HG03103 (cell line): ENCODE measurements at regions not wholly inside any gene's neighbourhood (a gene's known extent, or its start where the extent isn't known, plus 50 kb on each side); places are given as distances from the start of the nearest gene placed in this dataset.

Experiments
- ATAC-seq: cut with Tn5 transposase; IDR thresholded peaks from one replicate; pipeline ENCODE4 v1.9.1; 2021; ENCODE audit warnings: low read depth; ENCODE audit not compliant: unreplicated experiment

DNA sequence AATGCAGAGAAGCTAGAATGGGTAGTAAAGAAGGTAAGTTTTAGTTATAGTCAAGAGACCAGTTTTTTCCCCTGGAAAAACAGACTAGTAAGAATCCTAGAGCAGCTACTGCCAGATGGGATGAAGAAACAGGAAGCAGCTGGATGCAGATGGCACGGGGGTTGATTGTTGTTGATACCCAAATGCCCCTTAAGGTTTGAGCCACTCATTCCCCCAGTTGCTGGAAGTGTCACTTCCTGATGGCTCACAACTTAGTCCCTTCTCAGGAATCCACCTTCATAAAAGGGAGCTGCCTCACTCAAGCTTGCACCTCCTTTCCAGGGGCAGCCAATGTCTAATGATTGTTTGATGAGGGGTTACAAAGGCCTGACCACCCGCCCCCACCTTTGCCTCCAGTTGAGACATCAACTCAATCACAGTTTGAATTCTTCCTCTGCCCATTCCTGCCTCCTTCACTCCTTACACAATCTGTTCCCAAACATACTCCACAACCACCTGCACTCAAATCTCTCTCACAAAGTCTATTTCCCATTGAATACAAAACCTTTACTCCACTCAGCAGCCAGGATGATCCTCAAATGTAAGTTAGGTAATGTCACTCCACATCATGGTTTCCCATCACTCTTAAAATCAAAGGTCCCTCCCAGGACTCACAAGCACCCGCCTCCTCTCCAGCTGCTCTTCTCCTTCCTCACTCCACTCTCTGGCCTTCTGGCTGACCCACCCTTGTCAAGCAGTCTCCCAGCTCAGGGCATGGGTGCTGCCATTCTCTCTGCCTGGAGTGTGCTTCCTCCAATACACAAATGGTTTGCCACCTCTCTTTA, 450.1 kb upstream of the THBS1 start:
- ATAC-seq, result no peak

DNA sequence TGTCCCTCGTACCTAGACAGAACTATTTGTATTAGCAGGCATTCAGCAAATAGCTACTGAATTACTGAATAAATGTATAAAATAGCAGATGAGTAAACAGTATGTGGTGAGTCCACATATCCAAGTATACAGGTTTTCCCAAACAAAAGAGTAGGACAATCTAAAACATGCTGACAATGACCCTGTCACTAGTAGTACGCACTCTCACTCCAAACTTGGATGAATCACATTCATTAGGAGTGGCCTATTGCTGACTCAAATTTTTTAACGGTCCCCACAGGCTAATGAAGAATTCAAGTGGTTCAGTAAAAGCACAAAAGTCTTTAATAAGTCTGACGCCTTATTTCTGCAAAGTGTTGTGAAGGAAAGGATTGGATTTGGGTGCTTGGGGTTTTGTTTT, 449.3 kb upstream of the THBS1 start:
- ATAC-seq, result no peak

DNA sequence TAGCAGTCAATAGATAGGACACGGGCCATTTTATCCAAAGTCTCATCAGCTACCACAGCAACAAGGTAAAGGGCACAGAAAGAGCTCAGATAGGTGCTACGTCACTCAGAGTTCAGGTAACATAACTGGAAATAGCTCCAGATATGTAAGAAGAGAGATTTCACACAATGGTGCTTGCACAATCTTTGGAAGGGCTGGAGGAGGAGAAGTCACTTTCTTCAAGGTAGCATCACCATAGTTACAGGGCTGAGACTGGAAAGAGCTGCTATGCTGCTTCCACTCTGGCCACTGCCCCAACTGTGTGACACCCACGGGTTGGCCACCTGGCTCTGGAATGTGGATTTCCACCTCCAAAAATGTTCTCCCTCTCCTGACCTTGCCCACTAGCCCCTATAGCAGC, 448.8 kb upstream of the THBS1 start:
- ATAC-seq, result no peak

DNA sequence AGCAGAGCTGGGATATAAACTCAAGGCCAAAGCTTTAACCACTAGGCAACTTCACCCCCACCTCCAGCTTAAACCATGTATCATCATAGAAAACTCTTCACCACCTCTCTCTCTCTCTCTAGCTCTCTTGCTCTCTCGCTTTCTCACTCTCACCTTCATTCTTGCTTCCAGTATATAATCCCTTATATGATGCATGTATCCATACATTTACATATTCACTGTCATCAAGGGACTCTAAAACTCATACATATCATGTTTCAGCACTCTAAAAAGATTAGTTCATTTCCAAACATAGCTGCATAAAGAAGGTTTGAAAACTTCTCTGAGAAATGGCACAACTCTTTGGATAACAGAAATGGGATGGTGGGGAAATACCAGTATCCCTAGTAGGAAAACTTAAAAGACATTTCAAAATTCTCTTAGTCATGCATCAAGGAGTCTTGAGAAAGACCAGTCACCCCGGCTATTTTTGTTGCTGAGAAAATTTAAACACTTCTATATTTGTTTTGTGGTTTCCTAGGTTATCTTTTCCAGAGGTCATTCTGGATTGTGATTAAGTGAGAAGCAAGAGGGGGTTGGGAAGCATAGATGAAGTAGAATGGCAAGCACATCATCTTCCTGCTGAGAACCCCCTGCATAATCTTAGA, 447.8 kb upstream of the THBS1 start:
- no peak for ATAC-seq

DNA sequence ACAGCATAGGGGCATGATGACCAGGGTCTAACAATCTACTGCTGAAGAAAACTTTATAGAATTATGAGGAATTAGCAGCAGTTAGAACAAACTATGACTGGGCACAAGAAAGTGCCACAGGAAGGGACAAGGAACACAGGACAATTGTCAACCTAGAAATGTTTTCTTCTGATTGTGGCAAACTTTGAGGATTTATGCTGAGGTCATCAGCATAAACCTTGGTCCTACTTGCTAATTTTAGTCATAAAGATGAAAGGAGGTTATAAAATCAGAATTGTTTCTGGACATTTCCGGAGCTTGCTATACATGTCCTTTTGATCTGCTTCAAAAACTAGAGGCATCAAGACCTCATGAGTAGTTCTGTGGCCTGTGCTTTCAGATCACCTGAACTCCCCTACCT, 446.6 kb upstream of the THBS1 start:
- ATAC-seq, result no peak

DNA sequence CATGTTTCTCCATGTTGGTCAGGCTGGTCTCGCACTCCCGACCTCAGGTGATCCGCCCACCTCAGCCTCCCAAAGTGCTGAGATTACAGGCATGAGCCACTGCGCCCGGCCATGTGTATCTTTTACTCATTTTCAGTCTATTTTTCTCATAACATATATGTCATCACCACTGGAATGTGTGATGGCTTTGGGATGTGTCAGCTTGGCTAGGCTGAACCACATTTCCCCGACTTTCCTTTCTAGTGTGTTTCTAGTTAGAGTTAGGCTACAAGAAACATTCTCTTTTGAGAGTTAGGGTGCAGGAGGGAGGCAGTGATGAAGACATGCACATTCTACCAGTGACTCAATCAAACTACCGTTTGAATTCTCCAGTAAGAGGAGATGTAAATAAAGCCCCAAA, 444.9 kb upstream of the THBS1 start:
- ATAC-seq, result no peak

DNA sequence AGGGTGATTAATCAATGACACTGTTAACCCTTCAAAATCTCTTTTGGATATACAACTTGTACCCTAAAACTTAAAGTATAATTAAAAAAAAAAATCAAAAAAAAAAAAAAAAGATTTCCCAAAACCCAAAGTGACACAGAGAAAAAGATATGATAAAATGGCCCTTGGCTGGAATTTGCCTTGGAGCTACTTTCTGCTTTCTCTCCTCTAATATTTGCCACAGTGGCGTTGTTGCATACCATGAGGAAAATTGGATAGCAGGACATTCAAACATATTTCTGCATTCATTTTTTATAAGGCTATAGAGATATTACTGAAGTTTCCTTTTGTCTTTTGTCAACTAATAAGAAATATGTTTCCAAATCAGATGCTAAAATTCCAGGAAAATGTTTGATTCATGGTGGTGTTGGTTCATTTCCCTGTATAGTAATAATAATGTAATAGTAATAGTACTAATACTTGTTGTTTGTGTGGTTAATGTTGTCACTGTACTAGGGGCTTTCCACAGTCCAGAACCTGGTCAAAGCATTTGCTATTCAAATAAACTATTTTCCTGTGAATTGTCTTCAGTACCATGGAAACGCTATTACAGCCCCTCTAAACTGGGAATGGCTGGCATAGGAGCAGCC, 441.3 kb upstream of the THBS1 start:
- ATAC-seq, result no peak

DNA sequence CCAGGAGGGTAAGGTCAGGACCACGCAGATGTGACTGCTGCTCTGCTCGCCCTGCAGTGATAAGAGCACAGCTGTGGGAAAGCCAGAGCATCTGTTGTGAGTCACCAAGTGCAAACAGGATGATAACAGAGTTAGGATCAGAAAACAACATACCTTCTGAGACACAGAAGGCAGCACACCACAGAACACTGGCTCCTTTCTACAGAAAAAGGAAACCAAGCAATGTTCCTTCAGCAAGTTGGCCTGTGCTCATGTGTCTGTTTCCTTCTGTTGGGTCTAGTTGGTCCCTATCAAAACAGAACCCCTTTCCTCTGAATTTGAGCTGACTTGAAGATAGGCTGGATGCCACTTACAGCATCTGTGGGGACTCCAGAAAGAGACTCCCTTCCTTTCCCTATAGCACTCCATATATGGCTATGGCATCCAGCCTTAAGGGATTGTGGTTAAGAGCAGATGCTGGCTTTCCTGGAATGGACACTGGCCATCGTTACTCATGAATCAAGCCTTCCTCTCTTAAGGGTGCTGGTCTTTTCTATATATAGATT, 440.7 kb upstream of the THBS1 start:
- ATAC-seq, result no peak

DNA sequence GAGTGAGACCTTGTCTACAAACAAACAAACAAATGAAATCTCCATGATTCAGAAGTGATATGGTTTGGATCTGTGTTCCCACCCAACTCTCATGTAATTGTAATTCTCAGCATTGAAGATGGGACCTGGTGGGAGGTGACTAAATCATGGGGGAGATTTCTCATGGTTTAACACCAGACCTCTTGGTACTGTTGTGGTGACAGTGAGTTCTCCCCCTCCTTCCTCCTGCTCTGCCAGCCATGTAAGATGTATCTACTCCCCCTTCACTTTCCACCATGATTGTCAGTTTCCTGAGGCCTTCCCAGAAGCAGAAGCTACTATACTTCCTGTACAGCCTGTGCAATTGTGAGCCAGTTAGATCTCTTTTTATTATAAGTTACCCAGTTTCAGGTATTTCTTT, 438.4 kb upstream of the THBS1 start:
- ATAC-seq, result no peak

DNA sequence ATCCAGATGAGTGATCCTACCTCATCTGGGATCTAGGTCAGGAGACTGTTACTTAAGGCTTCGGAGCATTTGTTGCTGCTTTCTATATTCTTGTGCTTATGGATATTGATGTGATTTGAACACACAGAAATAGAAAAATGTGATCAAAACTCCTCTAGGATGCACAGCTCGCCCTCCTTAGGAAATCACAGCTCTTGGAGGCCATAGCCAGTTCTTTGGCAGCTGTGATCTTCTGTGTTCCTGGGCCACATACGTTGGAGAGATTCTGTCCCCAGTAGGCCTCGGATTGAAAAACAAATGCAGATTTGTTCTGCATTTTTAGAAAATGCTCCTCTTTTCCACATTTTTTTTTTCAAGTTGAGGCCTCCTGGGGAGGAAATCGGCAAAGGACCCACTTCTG, 437.4 kb upstream of the THBS1 start:
- no peak for ATAC-seq

DNA sequence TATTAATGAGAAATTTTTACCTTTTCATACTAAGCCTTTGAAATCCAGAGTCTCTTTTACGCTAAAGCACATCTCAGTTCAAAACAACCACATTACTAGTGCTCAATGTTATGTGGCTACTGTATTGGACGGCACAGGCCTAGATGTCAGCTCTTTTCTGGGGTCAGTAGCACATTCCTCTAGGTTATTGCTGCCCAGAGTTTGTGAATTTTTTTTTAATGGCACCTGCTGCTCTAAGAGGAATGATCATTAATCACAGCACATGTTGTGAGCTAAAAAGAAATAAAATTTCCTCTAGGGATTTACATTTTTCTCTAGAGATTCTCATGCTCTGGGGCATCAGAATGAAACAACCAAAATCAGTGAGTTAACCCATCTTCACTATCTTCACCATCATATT, 436.8 kb upstream of the THBS1 start:
- no peak for ATAC-seq

DNA sequence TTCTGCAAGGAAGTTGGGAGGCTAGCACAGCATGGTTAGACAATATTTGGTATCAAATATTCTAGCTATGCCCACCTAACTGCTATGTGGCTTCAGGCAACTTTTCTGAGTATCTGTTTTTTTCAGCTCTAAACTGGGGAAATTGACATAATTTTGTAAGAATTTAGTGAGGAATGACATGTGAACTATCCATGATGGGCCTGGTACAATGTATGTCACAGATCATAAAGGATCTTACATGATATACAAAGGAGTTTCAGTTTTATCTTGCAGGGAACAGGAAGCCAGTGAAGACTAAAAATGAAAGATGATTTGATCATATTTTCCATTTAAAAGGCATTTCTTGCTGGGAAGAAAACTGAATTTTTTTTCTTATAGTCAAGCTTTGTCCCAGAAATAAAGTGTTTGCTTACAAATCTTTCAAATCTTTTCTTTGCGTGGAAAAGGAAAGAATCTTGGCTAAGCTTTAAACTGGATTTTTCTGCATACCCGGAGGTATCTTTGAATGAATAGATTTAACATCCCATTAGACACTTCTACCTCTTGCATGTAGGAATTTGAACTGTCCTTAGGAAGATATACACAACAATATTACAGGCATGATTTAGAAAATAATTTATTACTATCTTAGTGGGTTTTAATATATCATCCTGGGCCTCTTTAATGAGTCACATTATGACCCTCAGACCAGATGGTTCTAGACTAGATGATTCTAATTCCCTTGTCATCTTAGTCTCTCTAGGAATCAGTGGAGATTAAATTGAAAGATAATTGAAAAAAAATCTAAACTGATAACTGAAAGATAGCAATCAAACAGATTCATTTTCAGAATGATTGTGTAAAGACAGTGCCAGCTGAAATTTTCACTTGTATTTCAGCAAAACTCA, 436.0 kb upstream of the THBS1 start:
- no peak for ATAC-seq

DNA sequence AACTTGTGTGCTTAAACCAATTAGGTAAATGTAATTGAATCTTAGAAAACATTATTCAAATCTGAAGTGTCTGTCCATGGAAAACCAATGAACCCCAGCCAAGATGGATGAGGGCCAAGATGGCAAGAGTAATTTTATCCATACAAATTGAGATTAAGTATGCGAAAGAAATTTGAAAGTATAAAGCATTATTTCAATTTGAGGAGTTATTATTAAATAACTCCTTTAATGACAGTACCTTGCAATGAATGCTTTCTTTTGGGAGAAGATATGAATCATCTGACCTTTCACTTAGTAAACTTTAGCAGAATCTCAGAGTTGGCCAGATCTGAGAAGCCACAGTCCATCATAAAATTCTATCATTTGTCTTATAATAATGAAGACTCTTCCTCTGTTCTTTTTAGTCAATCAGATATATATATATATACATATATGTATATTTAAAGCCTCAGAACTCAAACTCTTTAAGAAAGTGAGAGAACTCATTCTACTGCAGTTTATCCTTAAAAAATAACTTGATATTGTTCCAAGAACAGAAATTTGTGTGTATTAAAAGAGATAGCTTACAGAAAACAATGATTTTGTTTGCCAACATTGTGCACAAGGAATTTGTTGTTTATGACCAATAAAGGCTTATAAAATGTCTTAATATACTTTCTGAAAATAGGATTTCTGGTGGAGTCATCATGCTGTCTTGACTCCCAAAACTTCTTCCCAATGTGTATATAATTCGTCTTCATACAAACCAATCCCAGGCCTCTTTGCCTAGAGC, 434.8 kb upstream of the THBS1 start:
- ATAC-seq, result no peak

DNA sequence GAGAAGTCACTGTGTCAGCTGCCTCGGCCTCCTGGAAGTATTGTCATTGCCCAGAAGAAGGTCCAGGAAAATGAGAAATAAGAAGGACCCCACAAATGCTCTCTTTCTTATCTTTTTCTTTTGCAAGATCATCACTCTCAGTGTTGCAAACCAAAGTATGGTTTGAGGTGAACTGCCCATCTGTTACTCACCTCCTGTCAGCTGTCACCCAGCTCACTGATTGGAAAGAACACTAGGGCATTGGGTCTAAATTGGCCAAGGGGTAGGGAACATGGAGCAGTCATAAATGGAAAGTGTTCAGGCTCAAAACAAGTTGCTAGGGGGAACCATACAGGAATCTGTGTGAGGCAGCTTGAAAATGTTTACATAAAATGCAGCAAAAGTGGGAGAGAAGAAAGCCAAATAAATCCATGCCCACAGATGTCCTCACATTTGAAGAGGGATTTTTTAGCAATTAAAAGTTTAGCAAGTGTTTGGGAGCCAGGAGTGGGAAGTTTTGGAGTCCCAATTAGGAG, 431.2 kb upstream of the THBS1 start:
- no peak for ATAC-seq

DNA sequence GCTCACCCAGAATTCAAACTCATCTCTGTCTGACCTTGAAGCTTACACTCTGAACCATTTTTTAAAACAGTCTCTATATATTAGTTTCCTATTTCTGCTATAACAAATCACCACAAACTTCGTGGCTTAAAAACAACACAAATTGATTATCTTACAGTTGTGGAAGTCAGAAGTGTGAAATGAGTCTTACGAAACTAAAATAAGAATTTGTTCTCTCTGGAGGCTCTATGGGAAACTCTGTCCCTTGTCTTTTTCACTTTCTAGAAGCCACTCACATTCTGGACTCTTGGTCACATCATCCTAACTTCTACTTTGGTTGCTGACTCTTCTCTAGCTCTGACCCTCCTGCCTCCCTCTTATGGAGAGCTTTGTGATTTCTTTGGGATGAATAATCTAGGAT, 429.3 kb upstream of the THBS1 start:
- no peak for ATAC-seq

DNA sequence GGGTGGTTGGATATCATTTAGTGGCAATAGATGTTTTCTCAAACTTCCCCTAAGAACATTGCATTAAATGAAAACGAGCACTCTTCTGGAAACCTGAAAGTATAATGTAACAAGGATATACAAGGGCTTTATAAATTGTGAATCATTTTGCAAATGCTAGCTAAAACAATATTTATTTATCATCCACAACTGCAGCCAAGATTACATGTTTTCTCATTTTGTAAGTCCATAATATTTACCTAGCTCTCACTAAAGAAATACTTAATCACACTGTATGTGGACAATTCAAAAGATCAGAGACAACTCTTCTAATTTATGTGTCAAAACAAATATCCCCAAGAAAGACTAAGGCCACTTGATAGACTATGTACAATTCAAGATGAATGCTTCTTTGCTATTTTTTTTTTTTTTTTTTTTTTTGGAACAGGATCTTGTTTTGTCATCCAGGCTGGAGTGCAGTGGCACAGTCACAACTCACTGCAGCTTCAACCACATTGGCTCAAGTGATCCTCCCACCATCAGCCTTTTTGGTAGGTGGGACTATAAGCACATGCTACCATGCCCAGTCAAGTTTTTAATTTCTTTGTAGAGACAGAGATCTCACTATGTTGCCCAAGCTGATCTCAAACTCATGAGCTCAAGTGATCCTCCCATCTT, 427.7 kb upstream of the THBS1 start:
- no peak for ATAC-seq

DNA sequence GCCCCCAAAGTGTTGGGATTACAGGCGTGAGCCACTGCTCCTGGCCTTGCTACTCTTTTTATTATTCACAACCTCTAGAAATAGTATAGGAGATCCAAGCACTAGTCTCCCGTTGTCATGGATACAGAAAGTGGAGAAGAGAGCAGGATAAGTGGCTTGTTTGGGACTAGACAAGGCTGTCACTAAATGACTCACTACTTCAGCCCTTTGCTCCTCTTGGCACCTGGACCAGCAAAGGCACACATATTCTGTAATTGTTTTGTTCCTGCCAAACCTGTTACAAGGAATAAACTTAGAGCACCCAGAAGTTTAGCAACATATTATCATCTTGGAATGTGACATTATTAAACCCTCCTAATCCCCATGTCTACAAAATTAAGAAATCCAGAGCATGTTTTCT, 427.2 kb upstream of the THBS1 start:
- no peak for ATAC-seq

DNA sequence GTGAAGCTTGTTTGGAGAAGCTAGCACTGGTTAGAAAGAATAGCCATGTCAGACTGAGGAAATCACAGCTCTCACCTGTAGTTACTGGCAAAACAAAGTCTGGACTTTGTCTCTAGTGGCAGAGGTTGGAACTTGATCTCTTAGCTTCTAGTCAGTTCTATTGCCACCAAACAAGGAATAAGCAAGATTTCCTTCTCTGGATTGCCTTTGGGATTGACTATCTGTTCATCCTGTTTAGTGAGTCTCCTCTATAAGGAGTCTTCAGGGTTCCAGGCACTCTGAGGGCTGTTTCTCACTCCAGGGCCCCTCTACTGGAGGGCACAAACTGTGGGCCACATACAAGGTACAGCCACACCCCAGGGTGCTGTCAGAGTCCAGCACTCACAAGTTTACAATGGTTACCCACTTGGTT, 426.6 kb upstream of the THBS1 start:
- ATAC-seq, result no peak

DNA sequence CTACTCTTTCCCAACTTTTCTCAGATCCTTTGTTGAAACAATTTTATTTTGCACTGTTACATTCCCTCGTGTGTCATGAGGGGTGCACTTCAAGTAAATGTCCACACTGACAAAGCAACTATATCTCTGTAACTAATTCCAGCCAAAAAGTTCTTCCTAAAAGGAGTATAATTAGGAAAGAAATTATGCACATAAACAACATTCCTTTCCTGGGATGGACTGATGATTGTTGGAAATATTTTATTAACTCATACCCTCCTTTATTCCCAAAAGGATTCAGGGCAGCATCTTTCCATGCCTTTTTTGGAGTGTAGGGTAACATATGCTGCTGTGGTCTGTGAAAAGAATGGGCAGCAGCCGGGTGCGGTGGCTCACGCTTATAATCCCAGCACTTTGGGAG, 426.1 kb upstream of the THBS1 start:
- ATAC-seq, result no peak
